HepG2 (cell line): ENCODE measurements at regions not wholly inside any gene's neighbourhood (a gene's known extent, or its start where the extent isn't known, plus 50 kb on each side); places are given as distances from the start of the nearest gene placed in this dataset.

Experiments
- ATAC-seq: fragments of 200-7000 bp; cut with Tn5 transposase; 3 replicates; pipeline ENCODE4 v1.9.1; 2020; ENCODE audit warnings: mild to moderate bottlenecking, moderate library complexity
- BruUV-seq: library from RNA; stranded (reverse); fragments of 400-500 nt; replicated peaks from 2 replicates; lab custom pipeline; 2021; lab: Mats Ljungman, UMichigan
- CTCF ChIA-PET: fragments of 300-600 bp; formaldehyde crosslinking; extraction: SDS; loops from one replicate; lab custom pipeline; 2021; ENCODE audit warnings: low total read pairs, inconsistent platforms, low intra/inter-chr PET ratio; lab: Yijun Ruan, JAX
- POLR2A ChIA-PET: fragments of 350-600 bp; sonication (Branson Sonifier 250); formaldehyde crosslinking; loops from one replicate; lab custom pipeline; 2020; ENCODE audit warnings: antibody characterized with exemption, inconsistent platforms; lab: Yijun Ruan, JAX
- DNase-seq: peaks from one replicate; pipeline ENCODE4 v3.0.0-alpha.2; 2015; ENCODE audit warnings: low spot score
- FAIRE-seq: peaks from 3 replicates; lab custom pipeline; 2011; peaks lifted over from hg19 to GRCh38; lab: Jason Lieb, UNC
- H2AFZ ChIP-seq: one replicate; pipeline ENCODE4 v1.6.1; 2011; ENCODE audit warnings: low read length, inconsistent platforms
- H3K27ac ChIP-seq: fragments of 300-600 bp; 3 replicates; pipeline ENCODE4 v1.8.0; 2011; ENCODE audit warnings: mixed run types, mild to moderate bottlenecking, mixed read lengths, low read length, inconsistent platforms; ENCODE audit not compliant: insufficient read depth; ENCODE audit errors: extremely low read length
- H3K27me3 ChIP-seq, 2 experiments: fragments of 200-600 bp in 1 of 2; 2 replicates in 1 of 2; 3 replicates in 1 of 2; pipeline versions ENCODE4 v1.6.0 to v1.8.0; 2011; ENCODE audit warnings: low read length in 2 of 2, mild to moderate bottlenecking in 2 of 2, moderate library complexity in 2 of 2, inconsistent platforms in 1 of 2; ENCODE audit not compliant: insufficient read depth in 2 of 2, control insufficient read depth in 1 of 2
- H3K36me3 ChIP-seq, 2 experiments: fragments of 200-600 bp in 1 of 2; replicated peaks in 1 of 2; 2 replicates in 1 of 2; 3 replicates in 1 of 2; pipeline versions ENCODE4 v1.5.1 to v1.8.0; 2011; ENCODE audit warnings: low read length in 2 of 2, inconsistent platforms in 1 of 2; ENCODE audit not compliant: insufficient read depth in 2 of 2, control insufficient read depth in 1 of 2
- H3K4me1 ChIP-seq: 2 replicates; pipeline ENCODE4 v1.5.1; 2012; ENCODE audit warnings: low read length, inconsistent platforms; ENCODE audit not compliant: insufficient read depth
- H3K4me2 ChIP-seq: 2 replicates; pipeline ENCODE4 v1.6.0; 2011; ENCODE audit warnings: low read depth, low read length, inconsistent platforms
- H3K4me3 ChIP-seq, 3 experiments: fragments of 200-600 bp in 1 of 3; sonication (generic), shearing (Covaris generic) in 1 of 3; replicated peaks in 1 of 3; 2 replicates each; pipeline ENCODE4 v1.5.1; 2011 to 2016; ENCODE audit warnings: low read length in 3 of 3, inconsistent platforms in 2 of 3, low read depth in 2 of 3, mild to moderate bottlenecking in 2 of 3, control low read depth in 1 of 3, mixed read lengths in 1 of 3; ENCODE audit not compliant: insufficient read depth in 1 of 3
- H3K79me2 ChIP-seq: one replicate; pipeline ENCODE4 v1.6.1; 2011; ENCODE audit warnings: low read length, inconsistent platforms; ENCODE audit not compliant: insufficient read depth
- H3K9ac ChIP-seq: 2 replicates; pipeline ENCODE4 v1.6.0; 2011; ENCODE audit warnings: mild to moderate bottlenecking, low read depth, low read length, inconsistent platforms; ENCODE audit not compliant: insufficient read depth
- H3K9me3 ChIP-seq: 2 replicates; pipeline ENCODE4 v1.5.1; 2012; ENCODE audit warnings: mild to moderate bottlenecking, low read length
- H4K20me1 ChIP-seq: 2 replicates; pipeline ENCODE4 v1.6.0; 2011; ENCODE audit warnings: inconsistent platforms, mild to moderate bottlenecking, low read length, moderate library complexity; ENCODE audit not compliant: insufficient read depth
- AKAP8 ChIP-seq: sonication (generic); formaldehyde crosslinking; IDR thresholded peaks from 2 replicates; pipeline ENCODE4 v1.5.1; 2020; ENCODE audit warnings: mild to moderate bottlenecking, missing genetic modification reagents
- ETV5 ChIP-seq: IDR thresholded peaks from 2 replicates; pipeline ENCODE4 v1.6.1; 2018; ENCODE audit warnings: missing biosample characterization, missing genetic modification reagents, inconsistent platforms, borderline replicate concordance
- GFI1 ChIP-seq: sonication (generic); formaldehyde crosslinking; IDR thresholded peaks from 2 replicates; pipeline ENCODE4 v1.5.0; 2020; ENCODE audit warnings: missing genetic modification reagents, mild to moderate bottlenecking, borderline replicate concordance
- HHEX ChIP-seq: IDR thresholded peaks from 2 replicates; pipeline ENCODE4 v1.6.1; 2016; ENCODE audit warnings: control low read depth
- MXD4 ChIP-seq: IDR thresholded peaks from 2 replicates; pipeline ENCODE4 v1.6.1; 2016; ENCODE audit warnings: mild to moderate bottlenecking, missing biosample characterization, missing genetic modification reagents
- REPIN1 ChIP-seq: sonication (generic); formaldehyde crosslinking; IDR thresholded peaks from 2 replicates; pipeline ENCODE4 v1.8.0; 2022; ENCODE audit warnings: missing genetic modification reagents, low read depth, mild to moderate bottlenecking, borderline replicate concordance
- SIX4 ChIP-seq: sonication (generic); formaldehyde crosslinking; IDR thresholded peaks from 2 replicates; pipeline ENCODE4 v1.4.0; 2020; ENCODE audit warnings: missing genetic modification reagents
- SP4 ChIP-seq: sonication (generic); formaldehyde crosslinking; IDR thresholded peaks from 2 replicates; pipeline ENCODE4 v1.8.1; 2023; ENCODE audit warnings: mild to moderate bottlenecking, missing genetic modification reagents
- ZNF230 ChIP-seq: sonication (generic); formaldehyde crosslinking; IDR thresholded peaks from 2 replicates; pipeline ENCODE4 v1.4.0; 2020; ENCODE audit warnings: mild to moderate bottlenecking, missing genetic modification reagents
- ZNF24 ChIP-seq: fragments of 450-650 bp; IDR thresholded peaks from 2 replicates; pipeline ENCODE4 v1.6.1; 2017; ENCODE audit warnings: antibody characterized with exemption, mild to moderate bottlenecking
- ZNF337 ChIP-seq: sonication (generic); formaldehyde crosslinking; IDR thresholded peaks from 2 replicates; pipeline ENCODE4 v1.5.1; 2020; ENCODE audit warnings: missing genetic modification reagents, low read depth, mild to moderate bottlenecking, borderline replicate concordance
- ZNF75D ChIP-seq: sonication (generic); formaldehyde crosslinking; IDR thresholded peaks from 2 replicates; pipeline ENCODE4 v1.8.1; 2023; ENCODE audit warnings: missing genetic modification reagents, mild to moderate bottlenecking, borderline replicate concordance
- ZNF761 ChIP-seq: sonication (generic); formaldehyde crosslinking; conservative IDR thresholded peaks from 2 replicates; pipeline ENCODE4 v1.4.0; 2020; ENCODE audit warnings: mild to moderate bottlenecking, missing genetic modification reagents
- ZNF839 ChIP-seq: sonication (generic); formaldehyde crosslinking; IDR thresholded peaks from 2 replicates; pipeline ENCODE4 v1.4.0; 2020; ENCODE audit warnings: missing genetic modification reagents, mild to moderate bottlenecking, borderline replicate concordance
- ZNF891 ChIP-seq: sonication (generic); formaldehyde crosslinking; IDR thresholded peaks from 2 replicates; pipeline ENCODE4 v1.5.0; 2020; ENCODE audit warnings: mild to moderate bottlenecking, missing genetic modification reagents
- WGBS: methylation state at CpG from one replicate; pipeline ENCODE4 v1.1.6; 2017; ENCODE audit warnings: low lambda C conversion rate; 5-methylcytosine and 5-hydroxymethylcytosine counted together
- in situ Hi-C: cut with HindIII; loops from 2 replicates; pipeline ENCODE4 v1.10.0; 2017; ENCODE audit warnings: low pct_unique_long_range_greater_than_20kb; ENCODE audit not compliant: extremely low pct_ligation_motif_present
- intact Hi-C: fragments of 100-400 bp; cut with micrococcal nuclease; formaldehyde crosslinking; loops from one replicate; pipeline ENCODE4 v1.10.0; 2022; ENCODE audit not compliant: unreplicated experiment

DNA sequence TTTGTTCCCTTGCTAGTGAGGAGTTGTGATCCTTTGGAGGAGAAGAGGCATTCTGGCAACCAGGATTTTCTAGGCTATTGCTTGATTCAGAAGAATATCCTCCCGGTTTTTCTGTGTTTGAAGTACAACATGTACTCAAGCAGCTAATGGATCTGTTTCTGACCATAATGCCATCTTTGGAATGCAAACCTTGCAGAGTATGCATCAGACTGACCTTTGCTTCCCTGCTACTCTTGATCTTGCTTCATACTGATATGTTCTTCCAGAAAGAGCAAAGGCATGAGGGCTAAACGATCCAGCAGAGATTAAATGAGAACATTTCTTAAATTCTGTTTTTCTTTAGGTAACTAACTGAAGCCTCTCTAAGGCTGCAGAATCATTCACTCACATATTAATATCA, 265.4 kb upstream of the SLC7A11 start:
- H2AFZ ChIP-seq = no peak overlapping the region
- in situ Hi-C loops (loop anchor here (25.0 kb wide), 1 partner anchor 470 kb away; no protein-coding TSS in a partner anchor), intact Hi-C loops (no loop called here)
- no peak for FAIRE-seq
- H4K20me1 ChIP-seq = no peaks in the 10 kb centered on the region
- 0 out of 2 replicates have a peak, but pooled peaks cover 3% of the 10 kb centered on the region for H3K9me3 ChIP-seq
- CTCF ChIA-PET = no interaction called here
- TF ChIP-seq ZNF24 (no peak), HHEX (CRISPR knock-in tag) (no peak), AKAP8 (CRISPR knock-in tag) (no peak), SIX4 (no peak), ZNF839 (CRISPR knock-in tag) (no peak), ZNF761 (CRISPR knock-in tag) (no peak), ZNF891 (no peak), SP4 (CRISPR knock-in tag) (no peak), ZNF230 (CRISPR knock-in tag) (no peak), ETV5 (no peak), REPIN1 (CRISPR knock-in tag) (no peak)
- no peak for DNase-seq
- WGBS = 0% methylated on average over 2 of the region's 2 CpGs
- no peak overlapping the region for H3K9ac ChIP-seq
- H3K4me1 ChIP-seq = peaks cover 7% of the 10 kb centered on the region; the same call in 1 of the 2 replicates
- H3K27ac ChIP-seq = no peak overlapping the region
- no peaks in the 10 kb centered on the region for H3K79me2 ChIP-seq
- ATAC-seq = peak; percentile 52; the same call in 2 of the 3 replicates
- no peaks in the 10 kb centered on the region for H3K27me3 ChIP-seq
- no peak overlapping the region for H3K4me2 ChIP-seq
- no peak overlapping the region for H3K4me3 ChIP-seq
- BruUV-seq = no TSS peak
- POLR2A ChIA-PET = no interaction called here
- H3K36me3 ChIP-seq = no peaks in the 10 kb centered on the region

DNA sequence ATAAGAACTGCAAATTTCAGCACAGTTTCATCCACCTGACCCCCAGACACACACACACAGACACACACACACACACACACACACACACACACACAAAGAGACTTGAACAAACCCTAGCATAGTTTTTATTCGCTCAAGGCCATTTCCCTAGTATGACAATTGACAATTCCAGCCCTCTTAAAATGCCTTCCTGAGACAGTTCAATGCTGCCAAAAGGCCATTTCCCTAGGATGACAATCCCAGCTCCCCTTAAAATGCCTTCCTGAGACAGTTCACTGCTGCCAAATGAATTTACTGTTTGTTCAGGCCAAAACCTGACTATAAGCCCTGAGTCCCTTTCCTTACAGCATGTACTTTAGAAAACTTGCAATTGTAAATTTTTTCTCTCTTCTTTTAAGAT, 259.5 kb upstream of the SLC7A11 start:
- no peak overlapping the region for H3K4me3 ChIP-seq
- DNase-seq = no peak
- no peaks in the 10 kb centered on the region for H4K20me1 ChIP-seq
- BruUV-seq = no TSS peak
- no peak overlapping the region for H3K9ac ChIP-seq
- in situ Hi-C loops (loop anchor here (25.0 kb wide), 1 partner anchor 464 kb away; no protein-coding TSS in a partner anchor), intact Hi-C loops (no loop called here)
- H3K27me3 ChIP-seq = no peaks in the 10 kb centered on the region
- WGBS = 5% methylated on average over 1 of the region's 1 CpG
- FAIRE-seq = no peak
- H2AFZ ChIP-seq = no peak overlapping the region
- no peak overlapping the region for H3K4me2 ChIP-seq
- POLR2A ChIA-PET = no interaction called here
- CTCF ChIA-PET = no interaction called here
- no peaks in the 10 kb centered on the region for H3K4me1 ChIP-seq
- TF ChIP-seq GFI1 = no peak
- no peak for TF ChIP-seq ZNF75D (CRISPR knock-in tag)
- TF ChIP-seq ZNF337 = no peak
- no peak for TF ChIP-seq MXD4 (CRISPR knock-in tag)
- H3K79me2 ChIP-seq = no peaks in the 10 kb centered on the region
- H3K36me3 ChIP-seq = no peaks in the 10 kb centered on the region
- ATAC-seq = no peak
- no peak overlapping the region for H3K27ac ChIP-seq
- 0 out of 2 replicates have a peak, but pooled peaks cover 3% of the 10 kb centered on the region for H3K9me3 ChIP-seq
